Testis (tissue), 2 donors: ENCODE measurements at regions not wholly inside any gene's neighbourhood (a gene's known extent, or its start where the extent isn't known, plus 50 kb on each side); places are given as distances from the start of the nearest gene placed in this dataset.

Experiments
- POLR2A ChIP-seq: fragments of 450-650 bp; IDR thresholded peaks from one replicate; pipeline ENCODE4 v1.6.1; 2017; ENCODE audit warnings: antibody characterized with exemption, mild to moderate bottlenecking, moderate library complexity
- TF ChIP-seq, protein P1 (sequence below), 3 experiments: fragments of 450-650 bp in 2 of 3; fragments of 200-600 bp in 1 of 3; sonication (generic) in 1 of 3; IDR thresholded peaks; one replicate each; pipeline ENCODE4 v1.5.1; 2016 to 2019; ENCODE audit warnings: antibody characterized with exemption in 3 of 3, mild to moderate bottlenecking in 2 of 3, moderate library complexity in 1 of 3

DNA sequence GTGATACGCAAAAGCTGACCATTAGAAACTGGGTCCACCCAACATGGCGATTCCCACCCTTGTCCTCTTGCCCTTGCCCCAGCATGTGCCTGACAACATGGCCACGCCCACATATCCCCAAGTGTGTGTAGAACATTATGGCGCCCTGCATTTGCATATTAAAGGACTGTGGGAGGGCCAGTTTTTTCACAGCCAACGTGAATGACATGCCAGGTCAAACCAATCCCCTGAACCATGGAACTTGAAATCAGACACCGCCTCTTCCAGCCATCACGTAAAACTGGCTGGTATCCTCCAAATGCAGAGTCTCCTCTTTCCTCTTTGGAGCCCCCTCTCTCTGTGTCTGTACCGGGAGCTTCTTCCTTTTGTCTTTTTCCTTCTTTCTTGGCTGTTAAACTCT is 156.7 kb upstream of the EPHA6 start:
- TF ChIP-seq POLR2A = no peak
- TF ChIP-seq, protein P1, sequence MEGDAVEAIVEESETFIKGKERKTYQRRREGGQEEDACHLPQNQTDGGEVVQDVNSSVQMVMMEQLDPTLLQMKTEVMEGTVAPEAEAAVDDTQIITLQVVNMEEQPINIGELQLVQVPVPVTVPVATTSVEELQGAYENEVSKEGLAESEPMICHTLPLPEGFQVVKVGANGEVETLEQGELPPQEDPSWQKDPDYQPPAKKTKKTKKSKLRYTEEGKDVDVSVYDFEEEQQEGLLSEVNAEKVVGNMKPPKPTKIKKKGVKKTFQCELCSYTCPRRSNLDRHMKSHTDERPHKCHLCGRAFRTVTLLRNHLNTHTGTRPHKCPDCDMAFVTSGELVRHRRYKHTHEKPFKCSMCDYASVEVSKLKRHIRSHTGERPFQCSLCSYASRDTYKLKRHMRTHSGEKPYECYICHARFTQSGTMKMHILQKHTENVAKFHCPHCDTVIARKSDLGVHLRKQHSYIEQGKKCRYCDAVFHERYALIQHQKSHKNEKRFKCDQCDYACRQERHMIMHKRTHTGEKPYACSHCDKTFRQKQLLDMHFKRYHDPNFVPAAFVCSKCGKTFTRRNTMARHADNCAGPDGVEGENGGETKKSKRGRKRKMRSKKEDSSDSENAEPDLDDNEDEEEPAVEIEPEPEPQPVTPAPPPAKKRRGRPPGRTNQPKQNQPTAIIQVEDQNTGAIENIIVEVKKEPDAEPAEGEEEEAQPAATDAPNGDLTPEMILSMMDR (IDR thresholded peaks at IDR 0.05) = no peak
